ENCODE measurements at regions not wholly inside any gene's neighbourhood (a gene's known extent, or its start where the extent isn't known, plus 50 kb on each side); places are given as distances from the start of the nearest gene placed in this dataset.
"Not testable (repeated sequence)": the region's sequence is repeated elsewhere in the genome, so short reads cannot be mapped to it uniquely, and the experiment has no call there.

- DNase-seq (no peak), ATAC-seq (replicated peaks) (no peak)
- Mint-ChIP-seq H3K4me1 (no peaks in the 10 kb centered on the region), H3K4me3 (no peak overlapping the region), H3K27me3 (no peaks in the 10 kb centered on the region), H3K27ac (no peak overlapping the region), H3K36me3 (no peaks in the 10 kb centered on the region), H3K9me3 (no peaks in the 10 kb centered on the region)
Observed at GRCh38 chr3:159879598-159879997, 109.0 kb upstream of the IL12A start.

GRCh38 chr3:159881208-159881607 lies 107.4 kb upstream of the IL12A start:
- Mint-ChIP-seq H3K27me3 (no peaks in the 10 kb centered on the region), H3K27ac (no peak overlapping the region), H3K4me3 (no peak overlapping the region)

GRCh38 chr3:159881828-159882309 lies 106.8 kb upstream of the IL12A start:
- no peaks in the 10 kb centered on the region for H3K4me1 Mint-ChIP-seq
- H3K27me3 Mint-ChIP-seq, result no peaks in the 10 kb centered on the region
- DNase-seq, result no peak
- no peak overlapping the region for H3K27ac Mint-ChIP-seq
- no peaks in the 10 kb centered on the region for H3K36me3 Mint-ChIP-seq
- no peaks in the 10 kb centered on the region for H3K9me3 Mint-ChIP-seq
- no peak overlapping the region for H3K4me3 Mint-ChIP-seq
- no peak for ATAC-seq (replicated peaks)

More at GRCh38 chr3:159881208-159881607, 107.4 kb upstream of the IL12A start:
- Mint-ChIP-seq H3K9me3 (no peaks in the 10 kb centered on the region), H3K36me3 (no peaks in the 10 kb centered on the region), H3K4me1 (no peaks in the 10 kb centered on the region)
- ATAC-seq (replicated peaks) (no peak), DNase-seq (no peak)

DNA sequence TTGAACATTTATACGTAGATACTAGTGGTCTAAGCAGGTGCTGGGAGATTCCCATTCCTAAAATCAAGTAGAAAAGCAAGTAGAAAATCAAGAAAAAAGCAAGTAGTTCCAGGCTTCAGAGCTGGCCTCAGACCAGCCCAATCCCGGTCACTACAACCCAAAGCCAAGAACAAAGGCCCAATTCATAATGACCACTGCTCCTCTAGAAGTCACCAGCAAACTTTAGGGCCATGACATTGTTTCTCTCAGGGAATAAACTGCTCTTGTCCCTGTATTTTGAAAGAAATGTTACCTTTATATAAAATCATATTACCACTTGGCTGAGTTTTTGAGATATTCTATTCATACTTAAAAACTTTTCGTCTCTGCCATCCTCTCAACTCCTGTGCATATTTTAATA lies 106.3 kb upstream of the IL12A start:
- DNase-seq, result no peak
- Mint-ChIP-seq H3K4me3 (no peak overlapping the region), H3K36me3 (no peaks in the 10 kb centered on the region), H3K27ac (no peak overlapping the region), H3K27me3 (no peaks in the 10 kb centered on the region), H3K9me3 (no peaks in the 10 kb centered on the region), H3K4me1 (no peaks in the 10 kb centered on the region)
- ATAC-seq (replicated peaks), result no peak

- no peak for ATAC-seq (replicated peaks)
- Mint-ChIP-seq H3K36me3 (no peaks in the 10 kb centered on the region), H3K9me3 (no peaks in the 10 kb centered on the region), H3K27me3 (no peaks in the 10 kb centered on the region), H3K4me1 (no peaks in the 10 kb centered on the region), H3K4me3 (no peak overlapping the region), H3K27ac (no peak overlapping the region)
- no peak for DNase-seq
Observed at GRCh38 chr3:159882790-159883779, 105.5 kb upstream of the IL12A start.

DNA sequence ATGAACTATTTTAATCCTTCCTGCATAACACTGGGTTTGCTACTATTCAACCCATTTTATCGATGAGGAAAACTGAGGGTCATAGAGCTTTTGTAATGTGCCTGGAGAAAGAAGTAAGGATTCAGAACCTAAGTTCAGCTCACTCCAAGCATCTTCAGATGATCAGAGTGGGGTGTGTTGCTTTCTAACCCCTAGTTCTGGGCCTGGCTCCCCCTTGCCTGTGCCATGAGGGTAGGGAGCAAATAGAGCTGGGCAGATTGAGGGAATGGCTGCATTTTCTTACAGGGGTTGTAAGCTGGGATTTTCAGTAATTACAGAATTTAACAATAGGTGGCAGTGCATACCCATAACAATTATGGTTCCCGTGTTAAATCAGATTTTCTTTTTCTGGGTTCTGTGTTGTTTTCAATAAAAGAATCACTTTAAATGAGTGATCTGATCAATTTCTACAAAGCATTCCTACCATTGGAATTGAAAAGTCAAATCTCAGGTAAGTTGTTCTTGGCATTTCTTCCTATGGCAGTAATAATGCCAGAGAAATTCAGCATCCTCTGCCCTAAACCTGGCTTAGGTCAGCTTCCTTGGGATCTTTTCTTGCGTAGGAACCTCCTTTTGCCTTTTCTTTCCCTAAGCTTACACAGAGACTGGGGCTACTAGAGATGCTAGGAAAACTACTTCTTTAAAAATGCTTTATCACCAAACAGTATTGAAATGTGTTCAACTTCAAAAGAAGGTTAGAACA lies 103.8 kb upstream of the IL12A start:
- H3K27me3 Mint-ChIP-seq, result peaks cover 0 to 6% of the 10 kb centered on the region in 2 donors
- peak; percentile 53 to 62 for ATAC-seq (replicated peaks)
- no peak for DNase-seq

GRCh38 chr3:159886050-159886449 lies 102.6 kb upstream of the IL12A start:
- Mint-ChIP-seq H3K36me3 (no peaks in the 10 kb centered on the region), H3K27ac (no peak overlapping the region), H3K4me3 (no peak overlapping the region), H3K9me3 (no peaks in the 10 kb centered on the region), H3K4me1 (no peaks in the 10 kb centered on the region), H3K27me3 (peaks cover 0 to 6% of the 10 kb centered on the region in 2 donors)
- ATAC-seq (replicated peaks) (peak in 1 of 2 donors; percentile 73), DNase-seq (no peak)

More for the DNA sequence above, 103.8 kb upstream of the IL12A start:
- Mint-ChIP-seq H3K36me3 (no peaks in the 10 kb centered on the region), H3K27ac (no peak overlapping the region), H3K4me3 (no peak overlapping the region), H3K4me1 (no peaks in the 10 kb centered on the region), H3K9me3 (no peaks in the 10 kb centered on the region)

DNA sequence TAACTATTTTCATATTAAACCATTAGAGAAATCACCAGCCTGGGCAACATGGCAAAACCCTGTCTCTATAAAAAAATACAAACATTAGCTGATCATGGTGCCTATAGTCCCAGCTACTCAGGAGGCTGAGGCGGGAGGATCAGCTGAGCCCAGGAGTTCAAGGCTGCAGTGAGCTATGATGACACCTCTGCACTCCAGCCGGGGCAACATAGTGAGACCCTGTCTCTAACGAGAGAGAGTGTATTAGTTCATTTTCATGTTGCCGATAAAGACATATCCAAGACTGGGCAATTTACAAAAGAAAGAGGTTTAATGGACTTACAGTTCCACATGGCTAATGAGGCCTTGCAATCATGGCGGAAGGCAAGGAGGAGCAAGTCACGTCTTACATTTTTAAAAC lies 102.1 kb upstream of the IL12A start:
- H3K27ac Mint-ChIP-seq; H3K4me3 Mint-ChIP-seq; DNase-seq; H3K4me1 Mint-ChIP-seq; H3K36me3 Mint-ChIP-seq; ATAC-seq (replicated peaks); H3K27me3 Mint-ChIP-seq; H3K9me3 Mint-ChIP-seq: not testable (repeated sequence)

- H3K27me3 Mint-ChIP-seq, result peaks cover 0 to 6% of the 10 kb centered on the region in 2 donors
- no peak overlapping the region for H3K4me3 Mint-ChIP-seq
- DNase-seq (no peak), ATAC-seq (replicated peaks) (no peak)
- no peaks in the 10 kb centered on the region for H3K4me1 Mint-ChIP-seq
- no peaks in the 10 kb centered on the region for H3K9me3 Mint-ChIP-seq
- H3K27ac Mint-ChIP-seq, result no peak overlapping the region
- H3K36me3 Mint-ChIP-seq, result no peaks in the 10 kb centered on the region
Observed at GRCh38 chr3:159887168-159887567, 101.5 kb upstream of the IL12A start.

- H3K9me3 Mint-ChIP-seq, result no peaks in the 10 kb centered on the region
- no peak overlapping the region for H3K4me3 Mint-ChIP-seq
- no peak for ATAC-seq (replicated peaks)
- H3K27me3 Mint-ChIP-seq, result peaks cover 0 to 6% of the 10 kb centered on the region in 2 donors
- no peaks in the 10 kb centered on the region for H3K4me1 Mint-ChIP-seq
- no peak for DNase-seq
- H3K27ac Mint-ChIP-seq, result no peak overlapping the region
- H3K36me3 Mint-ChIP-seq, result no peaks in the 10 kb centered on the region
Observed at GRCh38 chr3:159887911-159888310, 100.7 kb upstream of the IL12A start.

DNA sequence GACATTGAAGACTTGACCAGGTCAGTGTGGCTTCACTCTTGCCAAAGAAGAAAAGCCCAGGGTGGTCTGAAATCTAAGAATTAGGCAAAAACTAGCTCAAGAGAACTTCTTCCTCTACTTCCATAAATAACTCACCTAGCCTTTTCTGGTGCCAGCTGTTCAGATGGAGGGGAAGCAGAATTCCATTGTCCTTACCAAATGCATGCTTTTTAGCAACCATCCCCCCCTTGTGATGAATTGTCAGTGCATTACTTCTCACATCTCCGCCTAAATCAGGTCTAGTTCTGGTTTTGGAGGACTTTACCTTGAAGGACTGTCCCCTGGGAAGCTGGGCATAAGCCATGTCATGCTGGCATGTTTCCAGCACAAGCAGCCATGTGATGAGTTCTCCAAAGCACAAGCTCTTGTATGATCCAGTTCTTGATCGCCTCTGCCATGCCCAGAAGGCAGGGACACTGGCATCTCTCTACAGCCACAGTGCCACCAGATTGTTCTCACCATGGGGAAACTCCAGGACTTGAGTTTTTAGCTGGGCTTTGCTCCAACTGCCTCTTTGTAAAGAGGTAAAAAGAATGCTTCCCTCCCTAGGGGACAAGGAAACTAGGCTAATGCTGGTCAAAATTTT lies 96.4 kb upstream of the IL12A start:
- no peak overlapping the region for H3K4me3 Mint-ChIP-seq
- DNase-seq (no peak), ATAC-seq (replicated peaks) (no peak)
- H3K4me1 Mint-ChIP-seq, result no peaks in the 10 kb centered on the region
- peaks cover 0 to 6% of the 10 kb centered on the region in 2 donors for H3K27me3 Mint-ChIP-seq
- no peaks in the 10 kb centered on the region for H3K9me3 Mint-ChIP-seq
- no peaks in the 10 kb centered on the region for H3K36me3 Mint-ChIP-seq
- no peak overlapping the region for H3K27ac Mint-ChIP-seq

GRCh38 chr3:159892801-159893200 lies 95.8 kb upstream of the IL12A start:
- H3K4me3 Mint-ChIP-seq, result no peak overlapping the region
- H3K4me1 Mint-ChIP-seq, result no peaks in the 10 kb centered on the region
- DNase-seq (no peak), ATAC-seq (replicated peaks) (no peak)
- no peak overlapping the region for H3K27ac Mint-ChIP-seq
- peaks cover 0 to 6% of the 10 kb centered on the region in 2 donors for H3K27me3 Mint-ChIP-seq
- H3K9me3 Mint-ChIP-seq, result no peaks in the 10 kb centered on the region
- H3K36me3 Mint-ChIP-seq, result no peaks in the 10 kb centered on the region

- no peaks in the 10 kb centered on the region for H3K4me1 Mint-ChIP-seq
- DNase-seq, result no peak
- H3K9me3 Mint-ChIP-seq, result no peaks in the 10 kb centered on the region
- no peak for ATAC-seq (replicated peaks)
- H3K4me3 Mint-ChIP-seq, result no peak overlapping the region
- H3K27me3 Mint-ChIP-seq, result peaks cover 0 to 3% of the 10 kb centered on the region in 2 donors
- H3K36me3 Mint-ChIP-seq, result no peaks in the 10 kb centered on the region
- H3K27ac Mint-ChIP-seq, result no peak overlapping the region
Observed at GRCh38 chr3:159894386-159894785, 94.2 kb upstream of the IL12A start.

- ATAC-seq (replicated peaks), result no peak
- Mint-ChIP-seq H3K4me1 (peaks cover 2% of the 10 kb centered on the region in 2 donors), H3K27ac (no peak overlapping the region), H3K4me3 (no peak overlapping the region), H3K27me3 (peaks cover 0 to 1% of the 10 kb centered on the region in 2 donors), H3K36me3 (no peaks in the 10 kb centered on the region), H3K9me3 (no peaks in the 10 kb centered on the region)
- DNase-seq, result no peak
Observed at GRCh38 chr3:159895430-159895829, 93.2 kb upstream of the IL12A start.

All from stimulated activated naive B cell treated with anti-CD40 and anti-IgM and Interleukin-4, amounts not matched to agents 10 μg/mL and 1 μg/mL and 100 μg/mL, for 72 hours (primary cell).